ENCODE measurements at regions not wholly inside any gene's neighbourhood (a gene's known extent, or its start where the extent isn't known, plus 50 kb on each side); places are given as distances from the start of the nearest gene placed in this dataset.
A peak's percentile ranks its signal among the peaks of the same experiment; 100 is the strongest.

DNA sequence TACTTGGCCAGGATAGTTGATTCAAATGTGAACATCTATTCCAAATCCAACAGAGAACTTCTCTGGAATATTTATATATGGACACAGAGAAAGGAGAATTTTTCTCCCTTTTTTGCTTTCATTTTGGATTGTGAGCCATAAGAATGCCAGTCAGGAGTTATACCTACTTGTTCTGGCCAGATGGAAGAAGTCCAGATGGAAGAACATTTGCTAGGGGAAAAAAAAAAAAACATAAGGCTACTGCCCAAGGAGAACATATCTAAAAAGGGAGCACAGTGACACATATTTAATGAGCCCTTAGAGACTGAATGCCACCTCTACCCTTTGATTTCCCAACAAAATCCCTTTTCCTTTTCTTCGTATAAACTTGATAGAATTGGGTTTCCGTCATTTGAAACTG, 61.7 kb upstream of the PPP2R2B start:
- no peak overlapping the region for H3K4me3 ChIP-seq (ENCODE audit: low read depth in 1 of 3, low read length in 3 of 3)
- no peak for FAIRE-seq

DNA sequence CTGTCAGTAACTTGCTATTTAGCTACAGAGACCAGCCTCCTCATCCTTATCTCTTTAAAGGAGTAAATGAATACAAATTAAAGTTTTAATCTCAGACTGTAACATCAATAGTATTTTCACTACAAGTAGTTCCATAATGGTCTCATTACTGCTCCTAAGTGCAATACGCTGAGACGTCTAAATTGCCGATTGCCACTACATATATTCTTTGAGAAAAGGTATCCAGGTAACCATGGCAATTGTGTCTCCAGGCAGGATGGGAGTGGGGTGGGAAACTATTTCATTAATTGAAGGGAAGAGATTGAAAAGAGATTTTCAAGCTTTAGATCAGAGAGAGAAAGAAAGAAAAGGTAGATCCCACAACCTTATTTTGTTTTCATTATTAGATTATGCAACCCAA, 65.5 kb upstream of the PPP2R2B start:
- Histone ChIP-seq H3K27ac (ENCODE audit: low read depth in 1 of 3, low read length in 2 of 3) (no peak overlapping the region), H3K4me1 (ENCODE audit: control insufficient read depth in 3 of 3, insufficient read depth in 2 of 3, low read depth in 1 of 3, low read length in 2 of 3) (no peaks in the 10 kb centered on the region), H3K36me3 (ENCODE audit: control insufficient read depth in 3 of 3, insufficient read depth in 2 of 3, low read depth in 1 of 3, low read length in 3 of 3) (no peaks in the 10 kb centered on the region), H3K27me3 (ENCODE audit: control insufficient read depth in 3 of 3, insufficient read depth in 3 of 3, low read length in 3 of 3) (no peaks in the 10 kb centered on the region), H3K9me3 (ENCODE audit: control insufficient read depth in 2 of 2, insufficient read depth in 1 of 2, low read depth in 1 of 2, low read length in 1 of 2) (no peaks in the 10 kb centered on the region), H3K4me3 (ENCODE audit: low read depth in 1 of 3, low read length in 3 of 3) (no peak overlapping the region)
- WGBS, 3 donors: 88 to 93% (median 89%) methylated on average over 3 of the region's 3 CpGs
- no peak for DNase-seq
- no peak for FAIRE-seq

More for the DNA sequence above, 61.7 kb upstream of the PPP2R2B start:
- Histone ChIP-seq H3K4me1 (ENCODE audit: control insufficient read depth in 3 of 3, insufficient read depth in 2 of 3, low read depth in 1 of 3, low read length in 2 of 3) (no peaks in the 10 kb centered on the region), H3K27me3 (ENCODE audit: control insufficient read depth in 3 of 3, insufficient read depth in 3 of 3, low read length in 3 of 3) (peaks cover 0 to 2% (median 0%) of the 10 kb centered on the region in 3 donors), H3K27ac (ENCODE audit: low read depth in 1 of 3, low read length in 2 of 3) (no peak overlapping the region), H3K36me3 (ENCODE audit: control insufficient read depth in 3 of 3, insufficient read depth in 2 of 3, low read depth in 1 of 3, low read length in 3 of 3) (no peaks in the 10 kb centered on the region), H3K9me3 (ENCODE audit: control insufficient read depth in 2 of 2, insufficient read depth in 1 of 2, low read depth in 1 of 2, low read length in 1 of 2) (no peaks in the 10 kb centered on the region)
- no peak for DNase-seq
- whole genome bisulfite sequencing, 3 donors: 93 to 96% (median 96%) methylated on average over 2 of the region's 2 CpGs

DNA sequence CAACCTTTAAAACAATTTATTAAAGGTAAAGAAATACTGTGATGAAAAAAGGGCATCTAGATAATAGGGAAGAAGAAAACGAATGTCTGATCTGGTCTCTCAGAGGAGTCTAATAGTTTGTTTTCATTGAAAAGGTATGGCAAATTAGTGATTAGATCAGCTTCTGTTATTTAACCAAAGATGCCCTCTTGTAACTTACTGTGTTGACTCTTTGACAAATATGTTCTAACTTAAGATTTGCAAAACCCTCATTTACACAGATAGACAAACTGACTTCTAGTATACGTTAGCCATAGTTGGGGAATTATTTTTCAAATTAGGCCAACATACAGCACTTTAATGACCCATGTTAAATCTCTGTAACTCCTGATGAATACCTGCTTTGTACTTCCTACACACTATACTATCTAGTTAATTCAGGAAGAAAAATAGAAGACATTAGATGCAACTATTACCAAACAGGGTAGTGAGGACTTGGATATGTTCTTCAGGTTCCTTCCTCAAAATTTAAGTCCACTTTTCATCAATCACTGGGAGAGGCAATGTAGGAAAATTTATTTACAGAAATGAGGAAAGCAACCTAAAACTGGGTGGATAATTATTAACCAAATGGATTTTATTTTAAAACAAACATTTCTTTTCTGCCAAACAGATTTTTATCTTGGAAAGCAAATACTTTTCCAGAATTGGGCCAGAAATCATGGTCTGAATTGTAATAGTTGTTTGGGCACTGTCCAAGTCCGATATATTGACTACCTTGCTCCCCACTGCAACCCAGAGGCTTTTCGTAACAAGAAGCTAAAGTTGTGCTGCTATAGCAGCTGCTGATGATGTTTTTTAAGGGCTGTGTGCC, 66.4 kb upstream of the PPP2R2B start:
- FAIRE-seq (no peak), DNase-seq (no peak)
- Histone ChIP-seq H3K4me3 (ENCODE audit: low read depth in 1 of 3, low read length in 3 of 3) (no peak overlapping the region), H3K4me1 (ENCODE audit: control insufficient read depth in 3 of 3, insufficient read depth in 2 of 3, low read depth in 1 of 3, low read length in 2 of 3) (no peaks in the 10 kb centered on the region), H3K27ac (ENCODE audit: low read depth in 1 of 3, low read length in 2 of 3) (no peak overlapping the region), H3K36me3 (ENCODE audit: control insufficient read depth in 3 of 3, insufficient read depth in 2 of 3, low read depth in 1 of 3, low read length in 3 of 3) (no peaks in the 10 kb centered on the region), H3K9me3 (ENCODE audit: control insufficient read depth in 2 of 2, insufficient read depth in 1 of 2, low read depth in 1 of 2, low read length in 1 of 2) (no peaks in the 10 kb centered on the region), H3K27me3 (ENCODE audit: control insufficient read depth in 3 of 3, insufficient read depth in 3 of 3, low read length in 3 of 3) (no peaks in the 10 kb centered on the region)
- 19 to 51% (median 36%) methylated on average over 4 of the region's 4 CpGs for WGBS, 3 donors

DNA sequence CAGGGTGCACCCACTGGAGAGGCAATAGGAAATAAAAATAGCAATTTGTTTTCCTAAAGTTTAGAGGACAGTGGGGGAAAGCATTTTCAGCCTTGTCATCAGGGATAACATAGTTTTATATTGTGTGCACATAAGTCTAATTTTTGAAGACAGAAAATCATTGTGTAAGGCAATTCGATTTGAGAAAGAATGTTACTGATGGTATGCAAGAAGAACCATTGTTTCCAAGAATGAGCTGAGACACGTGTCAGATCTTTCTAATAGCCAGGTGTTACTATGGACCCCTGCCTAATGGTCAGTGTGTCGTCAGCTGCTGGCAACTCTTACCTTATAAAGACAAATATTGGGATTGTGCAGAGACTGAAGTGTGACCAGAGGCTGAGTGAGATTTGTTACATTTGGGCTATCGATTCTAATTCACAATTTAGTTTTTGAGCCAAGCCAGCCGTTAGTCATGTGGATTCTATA, 67.1 kb upstream of the PPP2R2B start:
- H3K36me3 ChIP-seq (ENCODE audit: control insufficient read depth in 3 of 3, insufficient read depth in 2 of 3, low read depth in 1 of 3, low read length in 3 of 3): no peaks in the 10 kb centered on the region
- DNase-seq (no peak), FAIRE-seq (no peak)
- H3K4me1 ChIP-seq (ENCODE audit: control insufficient read depth in 3 of 3, insufficient read depth in 2 of 3, low read depth in 1 of 3, low read length in 2 of 3): no peaks in the 10 kb centered on the region
- H3K27me3 ChIP-seq (ENCODE audit: control insufficient read depth in 3 of 3, insufficient read depth in 3 of 3, low read length in 3 of 3): no peaks in the 10 kb centered on the region
- no peak overlapping the region for H3K27ac ChIP-seq (ENCODE audit: low read depth in 1 of 3, low read length in 2 of 3)
- H3K4me3 ChIP-seq (ENCODE audit: low read depth in 1 of 3, low read length in 3 of 3): no peak overlapping the region
- H3K9me3 ChIP-seq (ENCODE audit: control insufficient read depth in 2 of 2, insufficient read depth in 1 of 2, low read depth in 1 of 2, low read length in 1 of 2): no peaks in the 10 kb centered on the region
- WGBS, 3 donors: 48 to 61% (median 50%) methylated on average over 5 of the region's 5 CpGs

DNA sequence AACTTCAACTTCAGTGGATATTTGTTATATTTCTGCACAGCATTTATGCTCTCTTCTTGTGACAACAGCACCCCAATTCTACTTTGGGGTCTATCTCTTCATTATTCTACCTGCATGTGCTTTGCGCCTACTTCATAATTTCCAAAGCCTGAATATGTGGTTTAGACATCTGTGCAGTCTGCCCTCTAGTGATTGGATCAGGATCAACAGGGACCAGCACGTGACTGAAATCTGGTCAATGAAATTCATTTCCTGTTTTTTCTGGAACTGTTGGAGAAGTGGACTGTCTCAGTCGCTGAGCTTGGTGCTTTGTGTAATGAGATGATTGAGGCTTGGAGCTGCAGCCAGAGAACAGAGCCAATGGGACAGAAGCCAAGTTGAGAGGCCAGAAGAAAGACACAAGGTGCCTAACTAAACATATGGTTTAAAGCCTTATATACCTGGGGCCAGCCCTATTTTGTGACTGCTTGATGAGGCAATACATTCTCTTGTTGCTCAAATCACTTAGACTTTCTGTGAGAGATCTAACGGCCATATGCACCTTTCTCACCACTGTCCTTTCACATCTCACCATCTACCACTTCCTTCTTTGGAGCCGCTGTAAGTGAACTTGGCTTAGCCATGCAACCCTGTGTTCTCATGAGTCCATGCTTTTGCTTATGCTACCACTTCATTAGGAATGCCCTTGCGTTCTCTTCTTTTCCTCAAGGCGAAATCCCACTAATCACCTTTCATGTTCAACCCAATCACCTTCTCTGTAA, 68.8 kb upstream of the PPP2R2B start:
- Histone ChIP-seq H3K36me3 (ENCODE audit: control insufficient read depth in 3 of 3, insufficient read depth in 2 of 3, low read depth in 1 of 3, low read length in 3 of 3) (no peaks in the 10 kb centered on the region), H3K4me1 (ENCODE audit: control insufficient read depth in 3 of 3, insufficient read depth in 2 of 3, low read depth in 1 of 3, low read length in 2 of 3) (no peaks in the 10 kb centered on the region), H3K9me3 (ENCODE audit: control insufficient read depth in 2 of 2, insufficient read depth in 1 of 2, low read depth in 1 of 2, low read length in 1 of 2) (no peaks in the 10 kb centered on the region), H3K27me3 (ENCODE audit: control insufficient read depth in 3 of 3, insufficient read depth in 3 of 3, low read length in 3 of 3) (no peaks in the 10 kb centered on the region), H3K4me3 (ENCODE audit: low read depth in 1 of 3, low read length in 3 of 3) (no peak overlapping the region), H3K27ac (ENCODE audit: low read depth in 1 of 3, low read length in 2 of 3) (no peak overlapping the region)
- DNase-seq (peak; percentile 10 to 33), FAIRE-seq (no peak)
- WGBS, 3 donors: 71 to 74% (median 73%) methylated on average over 7 of the region's 7 CpGs

DNA sequence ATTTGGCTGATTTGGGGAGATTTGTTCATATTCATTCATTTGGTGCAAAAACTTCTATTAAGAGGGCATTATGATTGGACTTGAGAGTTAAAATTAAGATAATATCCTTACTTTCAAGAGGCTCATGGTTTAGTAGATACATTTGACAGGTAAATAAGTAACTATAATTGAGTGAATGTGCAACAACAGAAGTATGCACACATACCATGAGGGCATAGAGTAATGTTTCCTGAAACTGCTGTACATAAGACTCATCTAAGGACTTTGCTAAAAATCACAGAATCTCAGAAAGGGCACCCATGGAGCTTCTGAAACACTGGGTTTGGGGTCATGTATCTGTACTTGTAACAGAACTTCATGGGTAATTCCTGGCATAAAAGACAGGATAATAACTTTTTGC, 70.1 kb upstream of the PPP2R2B start:
- DNase-seq (no peak), FAIRE-seq (no peak)
- H3K36me3 ChIP-seq (ENCODE audit: control insufficient read depth in 3 of 3, insufficient read depth in 2 of 3, low read depth in 1 of 3, low read length in 3 of 3): no peaks in the 10 kb centered on the region
- no peak overlapping the region for H3K27ac ChIP-seq (ENCODE audit: low read depth in 1 of 3, low read length in 2 of 3)
- H3K4me3 ChIP-seq (ENCODE audit: low read depth in 1 of 3, low read length in 3 of 3): no peak overlapping the region
- H3K27me3 ChIP-seq (ENCODE audit: control insufficient read depth in 3 of 3, insufficient read depth in 3 of 3, low read length in 3 of 3): no peaks in the 10 kb centered on the region
- H3K9me3 ChIP-seq (ENCODE audit: control insufficient read depth in 2 of 2, insufficient read depth in 1 of 2, low read depth in 1 of 2, low read length in 1 of 2): no peaks in the 10 kb centered on the region
- H3K4me1 ChIP-seq (ENCODE audit: control insufficient read depth in 3 of 3, insufficient read depth in 2 of 3, low read depth in 1 of 3, low read length in 2 of 3): no peaks in the 10 kb centered on the region

DNA sequence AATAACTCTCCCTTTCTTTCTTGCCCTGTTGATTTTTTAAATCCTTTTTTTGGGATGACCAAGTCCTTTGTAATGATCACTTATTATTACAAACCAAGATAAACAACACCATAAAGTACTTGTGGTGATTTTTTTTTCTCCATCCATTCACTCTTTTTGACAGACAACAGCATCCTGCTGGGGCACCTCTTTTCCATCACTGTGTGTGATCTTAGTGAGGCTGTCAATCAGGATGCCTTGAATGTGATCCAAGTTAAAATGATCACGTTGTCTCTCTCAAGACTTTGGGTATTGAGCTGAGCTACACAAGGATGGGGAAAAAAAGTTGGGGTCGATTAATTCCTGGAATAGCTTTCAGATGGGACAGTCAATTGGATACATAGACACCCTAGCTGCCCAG, 73.6 kb upstream of the PPP2R2B start:
- H3K36me3 ChIP-seq (ENCODE audit: control insufficient read depth in 3 of 3, insufficient read depth in 2 of 3, low read depth in 1 of 3, low read length in 3 of 3): no peaks in the 10 kb centered on the region
- DNase-seq (no peak), FAIRE-seq (no peak)

DNA sequence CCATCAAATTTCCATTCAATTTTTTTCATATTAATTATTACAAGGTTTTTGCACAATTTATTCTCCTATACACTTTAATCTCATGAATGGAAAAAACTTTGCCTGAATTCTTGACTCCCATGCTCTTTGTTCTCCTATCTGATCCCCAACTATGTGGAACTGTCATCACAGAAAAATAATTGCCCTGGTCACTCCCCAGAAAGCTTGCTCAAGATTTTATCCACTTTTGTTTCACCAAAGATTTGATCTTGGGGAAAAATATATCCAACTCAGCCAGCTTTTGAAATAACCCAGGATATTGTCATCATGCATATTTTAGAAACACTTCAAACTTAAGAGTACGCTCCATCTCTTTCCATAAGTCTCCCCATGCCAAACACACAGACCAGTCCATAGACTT, 77.7 kb upstream of the PPP2R2B start:
- 88 to 100% (median 93%) methylated on average over 1 of the region's 1 CpG for WGBS, 3 donors
- Histone ChIP-seq H3K27ac (ENCODE audit: low read depth in 1 of 3, low read length in 2 of 3) (no peak overlapping the region), H3K4me3 (ENCODE audit: low read depth in 1 of 3, low read length in 3 of 3) (no peak overlapping the region), H3K4me1 (ENCODE audit: control insufficient read depth in 3 of 3, insufficient read depth in 2 of 3, low read depth in 1 of 3, low read length in 2 of 3) (no peaks in the 10 kb centered on the region), H3K36me3 (ENCODE audit: control insufficient read depth in 3 of 3, insufficient read depth in 2 of 3, low read depth in 1 of 3, low read length in 3 of 3) (no peaks in the 10 kb centered on the region), H3K27me3 (ENCODE audit: control insufficient read depth in 3 of 3, insufficient read depth in 3 of 3, low read length in 3 of 3) (peaks cover 0 to 2% (median 0%) of the 10 kb centered on the region in 3 donors), H3K9me3 (ENCODE audit: control insufficient read depth in 2 of 2, insufficient read depth in 1 of 2, low read depth in 1 of 2, low read length in 1 of 2) (no peaks in the 10 kb centered on the region)
- FAIRE-seq: no peak
- no peak for DNase-seq

More for the DNA sequence above, 73.6 kb upstream of the PPP2R2B start:
- H3K4me3 ChIP-seq (ENCODE audit: low read depth in 1 of 3, low read length in 3 of 3): no peak overlapping the region
- H3K27me3 ChIP-seq (ENCODE audit: control insufficient read depth in 3 of 3, insufficient read depth in 3 of 3, low read length in 3 of 3): peaks cover 0 to 2% (median 0%) of the 10 kb centered on the region in 3 donors
- no peaks in the 10 kb centered on the region for H3K4me1 ChIP-seq (ENCODE audit: control insufficient read depth in 3 of 3, insufficient read depth in 2 of 3, low read depth in 1 of 3, low read length in 2 of 3)
- 52 to 66% (median 54%) methylated on average over 2 of the region's 2 CpGs for WGBS, 3 donors
- H3K9me3 ChIP-seq (ENCODE audit: control insufficient read depth in 2 of 2, insufficient read depth in 1 of 2, low read depth in 1 of 2, low read length in 1 of 2): no peaks in the 10 kb centered on the region
- no peak overlapping the region for H3K27ac ChIP-seq (ENCODE audit: low read depth in 1 of 3, low read length in 2 of 3)

All from small intestine (tissue), 7 donors.